ENCODE measurements at regions not wholly inside any gene's neighbourhood (a gene's known extent, or its start where the extent isn't known, plus 50 kb on each side); places are given as distances from the start of the nearest gene placed in this dataset.

DNA sequence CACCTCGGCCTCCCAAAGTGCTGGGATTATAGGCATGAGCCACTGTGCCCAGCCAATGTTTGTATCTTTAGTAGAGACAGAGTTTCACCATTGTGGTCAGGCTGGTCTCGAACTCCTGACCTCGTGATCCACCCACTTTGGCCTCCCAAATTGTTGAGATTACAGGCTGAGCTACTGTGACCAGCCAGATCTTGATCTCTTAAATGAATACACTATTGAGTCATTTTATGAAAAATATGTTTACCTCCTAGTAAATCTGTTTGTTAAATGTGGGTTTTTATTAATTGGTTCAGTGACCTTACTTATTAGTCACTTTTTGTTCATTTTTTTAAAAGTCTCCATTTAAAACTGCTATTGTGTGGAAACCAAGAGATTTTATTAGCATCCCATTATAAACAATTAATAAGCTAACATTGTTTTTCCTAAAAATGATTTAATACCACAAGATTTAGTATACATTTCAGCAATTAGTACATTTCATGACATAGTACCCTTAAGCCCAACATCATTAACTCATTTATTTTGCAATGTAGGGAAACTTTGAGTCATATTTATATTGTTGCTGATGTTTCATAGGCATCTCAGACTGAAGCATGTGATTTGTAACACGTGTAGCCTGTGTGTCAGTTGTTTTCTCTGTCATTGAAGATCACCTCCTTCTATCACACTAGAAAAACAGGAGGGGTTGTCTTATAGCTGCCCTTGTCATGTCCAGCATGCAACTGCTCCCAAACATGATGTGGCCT is 261.2 kb downstream of the TAF11L14 start:
- H3K27me3 ChIP-seq (ENCODE audit: insufficient read depth, poor library complexity, severe bottlenecking), result no peaks in the 10 kb centered on the region
- no peak overlapping the region for H3K27ac ChIP-seq (replicated peaks)
- peak in 1 of 2 experiments; percentile 43 for DNase-seq (ENCODE audit: low read depth in 1 of 2, low spot score in 1 of 2)
- TF ChIP-seq POLR2AphosphoS5 (IDR thresholded peaks at IDR 0.05; ENCODE audit: low read depth) (no peak), SPI1 (IDR thresholded peaks at IDR 0.05; ENCODE audit: borderline replicate concordance, low read depth) (no peak), GABPA (IDR thresholded peaks at IDR 0.05; ENCODE audit: low read depth) (no peak)
- TF ChIP-seq, protein P1, sequence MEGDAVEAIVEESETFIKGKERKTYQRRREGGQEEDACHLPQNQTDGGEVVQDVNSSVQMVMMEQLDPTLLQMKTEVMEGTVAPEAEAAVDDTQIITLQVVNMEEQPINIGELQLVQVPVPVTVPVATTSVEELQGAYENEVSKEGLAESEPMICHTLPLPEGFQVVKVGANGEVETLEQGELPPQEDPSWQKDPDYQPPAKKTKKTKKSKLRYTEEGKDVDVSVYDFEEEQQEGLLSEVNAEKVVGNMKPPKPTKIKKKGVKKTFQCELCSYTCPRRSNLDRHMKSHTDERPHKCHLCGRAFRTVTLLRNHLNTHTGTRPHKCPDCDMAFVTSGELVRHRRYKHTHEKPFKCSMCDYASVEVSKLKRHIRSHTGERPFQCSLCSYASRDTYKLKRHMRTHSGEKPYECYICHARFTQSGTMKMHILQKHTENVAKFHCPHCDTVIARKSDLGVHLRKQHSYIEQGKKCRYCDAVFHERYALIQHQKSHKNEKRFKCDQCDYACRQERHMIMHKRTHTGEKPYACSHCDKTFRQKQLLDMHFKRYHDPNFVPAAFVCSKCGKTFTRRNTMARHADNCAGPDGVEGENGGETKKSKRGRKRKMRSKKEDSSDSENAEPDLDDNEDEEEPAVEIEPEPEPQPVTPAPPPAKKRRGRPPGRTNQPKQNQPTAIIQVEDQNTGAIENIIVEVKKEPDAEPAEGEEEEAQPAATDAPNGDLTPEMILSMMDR (IDR thresholded peaks at IDR 0.05; ENCODE audit: insufficient read depth, low read length), result no peak
- TF ChIP-seq, protein P2, sequence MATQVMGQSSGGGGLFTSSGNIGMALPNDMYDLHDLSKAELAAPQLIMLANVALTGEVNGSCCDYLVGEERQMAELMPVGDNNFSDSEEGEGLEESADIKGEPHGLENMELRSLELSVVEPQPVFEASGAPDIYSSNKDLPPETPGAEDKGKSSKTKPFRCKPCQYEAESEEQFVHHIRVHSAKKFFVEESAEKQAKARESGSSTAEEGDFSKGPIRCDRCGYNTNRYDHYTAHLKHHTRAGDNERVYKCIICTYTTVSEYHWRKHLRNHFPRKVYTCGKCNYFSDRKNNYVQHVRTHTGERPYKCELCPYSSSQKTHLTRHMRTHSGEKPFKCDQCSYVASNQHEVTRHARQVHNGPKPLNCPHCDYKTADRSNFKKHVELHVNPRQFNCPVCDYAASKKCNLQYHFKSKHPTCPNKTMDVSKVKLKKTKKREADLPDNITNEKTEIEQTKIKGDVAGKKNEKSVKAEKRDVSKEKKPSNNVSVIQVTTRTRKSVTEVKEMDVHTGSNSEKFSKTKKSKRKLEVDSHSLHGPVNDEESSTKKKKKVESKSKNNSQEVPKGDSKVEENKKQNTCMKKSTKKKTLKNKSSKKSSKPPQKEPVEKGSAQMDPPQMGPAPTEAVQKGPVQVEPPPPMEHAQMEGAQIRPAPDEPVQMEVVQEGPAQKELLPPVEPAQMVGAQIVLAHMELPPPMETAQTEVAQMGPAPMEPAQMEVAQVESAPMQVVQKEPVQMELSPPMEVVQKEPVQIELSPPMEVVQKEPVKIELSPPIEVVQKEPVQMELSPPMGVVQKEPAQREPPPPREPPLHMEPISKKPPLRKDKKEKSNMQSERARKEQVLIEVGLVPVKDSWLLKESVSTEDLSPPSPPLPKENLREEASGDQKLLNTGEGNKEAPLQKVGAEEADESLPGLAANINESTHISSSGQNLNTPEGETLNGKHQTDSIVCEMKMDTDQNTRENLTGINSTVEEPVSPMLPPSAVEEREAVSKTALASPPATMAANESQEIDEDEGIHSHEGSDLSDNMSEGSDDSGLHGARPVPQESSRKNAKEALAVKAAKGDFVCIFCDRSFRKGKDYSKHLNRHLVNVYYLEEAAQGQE (IDR thresholded peaks at IDR 0.05; ENCODE audit: insufficient replicate concordance, low read depth), result no peak
- H3K4me3 ChIP-seq (replicated peaks; ENCODE audit: insufficient read depth, low read length), result no peak overlapping the region

DNA sequence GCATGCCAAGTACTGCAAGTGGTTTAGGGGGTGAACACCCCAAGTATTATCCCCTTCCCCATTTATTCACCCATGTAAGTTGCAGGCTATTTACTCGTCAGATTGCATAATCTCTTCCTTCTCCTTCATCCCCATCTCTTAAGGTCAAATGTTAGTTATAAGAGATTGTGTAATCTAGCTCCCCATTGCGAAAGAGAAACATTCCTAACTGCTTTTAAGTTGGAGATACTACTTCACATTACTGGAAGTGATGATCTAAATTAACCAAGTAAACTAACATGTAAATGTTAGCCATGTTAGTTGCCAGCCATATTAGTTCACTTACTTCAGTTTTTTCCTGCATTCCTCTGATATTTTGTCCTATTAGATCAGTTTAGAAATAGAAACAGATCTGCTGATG is 262.3 kb downstream of the TAF11L14 start:
- no peak overlapping the region for H3K27ac ChIP-seq (replicated peaks)
- peak in 1 of 2 experiments; percentile 81 for DNase-seq (ENCODE audit: low read depth in 1 of 2, low spot score in 1 of 2)
- no peak for TF ChIP-seq GABPA (IDR thresholded peaks at IDR 0.05; ENCODE audit: low read depth)
- TF ChIP-seq, protein P2 (IDR thresholded peaks at IDR 0.05; ENCODE audit: insufficient replicate concordance, low read depth), result no peak
- TF ChIP-seq, protein P1 (IDR thresholded peaks at IDR 0.05; ENCODE audit: insufficient read depth, low read length), result no peak
- TF ChIP-seq POLR2AphosphoS5 (IDR thresholded peaks at IDR 0.05; ENCODE audit: low read depth), result no peak
- no peak for TF ChIP-seq SPI1 (IDR thresholded peaks at IDR 0.05; ENCODE audit: borderline replicate concordance, low read depth)
- no peak overlapping the region for H3K4me3 ChIP-seq (replicated peaks; ENCODE audit: insufficient read depth, low read length)
- no peaks in the 10 kb centered on the region for H3K27me3 ChIP-seq (ENCODE audit: insufficient read depth, poor library complexity, severe bottlenecking)

DNA sequence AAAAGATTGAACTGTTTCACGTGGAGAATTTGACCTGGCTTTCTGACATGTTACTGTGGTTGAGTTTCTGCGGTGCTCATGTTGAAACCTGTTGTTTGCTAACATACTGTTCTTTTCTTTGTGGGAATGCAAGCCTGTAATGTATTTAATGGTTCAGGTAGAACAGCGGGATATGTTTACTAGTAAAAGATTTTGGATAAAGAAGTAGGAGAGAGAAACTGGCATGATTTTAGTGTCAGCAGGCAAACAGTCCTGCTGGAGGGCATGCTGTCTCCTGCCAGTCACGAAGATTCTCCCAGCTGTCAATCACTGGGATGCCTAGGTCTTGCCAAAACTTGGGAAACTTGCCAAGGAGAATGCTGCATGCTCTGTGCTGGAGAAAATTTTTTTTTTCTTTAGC is 263.5 kb downstream of the TAF11L14 start:
- TF ChIP-seq SPI1 (IDR thresholded peaks at IDR 0.05; ENCODE audit: borderline replicate concordance, low read depth) (no peak), POLR2AphosphoS5 (IDR thresholded peaks at IDR 0.05; ENCODE audit: low read depth) (no peak), GABPA (IDR thresholded peaks at IDR 0.05; ENCODE audit: low read depth) (no peak)
- TF ChIP-seq, protein P1 (IDR thresholded peaks at IDR 0.05; ENCODE audit: insufficient read depth, low read length), result no peak
- TF ChIP-seq, protein P2 (IDR thresholded peaks at IDR 0.05; ENCODE audit: insufficient replicate concordance, low read depth), result no peak
- H3K27me3 ChIP-seq (ENCODE audit: insufficient read depth, poor library complexity, severe bottlenecking), result no peaks in the 10 kb centered on the region
- no peak overlapping the region for H3K4me3 ChIP-seq (replicated peaks; ENCODE audit: insufficient read depth, low read length)
- no peak overlapping the region for H3K27ac ChIP-seq (replicated peaks)
- DNase-seq (ENCODE audit: low read depth in 1 of 2, low spot score in 1 of 2), result no peak

Data from HL-60 (cell line).